K562 (cell line): ENCODE measurements at regions not wholly inside any gene's neighbourhood (a gene's known extent, or its start where the extent isn't known, plus 50 kb on each side); places are given as distances from the start of the nearest gene placed in this dataset.

Experiments used
- ATAC-seq: fragments of 200-7000 bp; cut with Tn5 transposase; 3 replicates; pipeline ENCODE4 v1.9.1; 2020; ENCODE audit warnings: moderate library complexity
- BruUV-seq: library from RNA; stranded (reverse); fragments of 400-500 nt; replicated peaks from 2 replicates; lab custom pipeline; 2021; lab: Mats Ljungman, UMichigan
- CTCF ChIA-PET: fragments of 300-600 bp; formaldehyde crosslinking; extraction: SDS; loops from one replicate; lab custom pipeline; 2021; ENCODE audit warnings: low intra/inter-chr PET ratio; lab: Yijun Ruan, JAX
- POLR2A ChIA-PET: fragments of 300-600, 350-650 bp; sonication (Branson Sonifier 250); formaldehyde crosslinking; extraction: SDS; loops from one replicate; lab custom pipeline; 2021; ENCODE audit warnings: antibody characterized with exemption, inconsistent platforms; lab: Yijun Ruan, JAX
- DNase-seq, 4 experiments: peaks; one replicate each; pipeline versions ENCODE4 v3.0.0 to v3.0.0-alpha.2; 2011 to 2018; ENCODE audit warnings: low spot score in 3 of 4, mixed read lengths in 3 of 4; ENCODE audit errors: extremely low read depth in 1 of 4
- FAIRE-seq: peaks from 2 replicates; lab custom pipeline; 2011; peaks lifted over from hg19 to GRCh38; lab: Jason Lieb, UNC
- H2AFZ ChIP-seq: 2 replicates; pipeline ENCODE4 v1.6.0; 2011; ENCODE audit warnings: low read depth, low read length, control low read depth, inconsistent platforms
- H3K27ac ChIP-seq: fragments of 200-600 bp; 3 replicates; pipeline ENCODE4 v1.8.0; 2011; ENCODE audit warnings: low read depth, mild to moderate bottlenecking, control low read depth, inconsistent platforms, low read length, moderate library complexity, mixed read lengths; ENCODE audit errors: extremely low read depth
- H3K27me3 ChIP-seq, 2 experiments: fragments of 300-600 bp in 1 of 2; 2 replicates in 1 of 2; 3 replicates in 1 of 2; pipeline versions ENCODE4 v1.6.0 to v1.8.0; 2011; ENCODE audit warnings: inconsistent platforms in 2 of 2, low read length in 2 of 2, mild to moderate bottlenecking in 1 of 2, mixed read lengths in 1 of 2, moderate library complexity in 1 of 2; ENCODE audit not compliant: control insufficient read depth in 2 of 2, insufficient read depth in 2 of 2
- H3K36me3 ChIP-seq: fragments of 300-600 bp; 3 replicates; pipeline ENCODE4 v1.8.0; 2011; ENCODE audit warnings: mild to moderate bottlenecking, low read length, inconsistent platforms; ENCODE audit not compliant: control insufficient read depth, insufficient read depth
- H3K4me1 ChIP-seq, 2 experiments: fragments of 200-600 bp in 1 of 2; replicated peaks in 1 of 2; 2 replicates in 1 of 2; 3 replicates in 1 of 2; pipeline versions ENCODE4 v1.5.1 to v1.8.0; 2011; ENCODE audit warnings: inconsistent platforms in 2 of 2, low read length in 2 of 2, mild to moderate bottlenecking in 1 of 2, mixed read lengths in 1 of 2, moderate library complexity in 1 of 2; ENCODE audit not compliant: control insufficient read depth in 2 of 2, insufficient read depth in 2 of 2
- H3K4me2 ChIP-seq: 2 replicates; pipeline ENCODE4 v1.6.1; 2011; ENCODE audit warnings: low read length, control low read depth, inconsistent platforms, mixed read lengths; ENCODE audit not compliant: insufficient read depth
- H3K4me3 ChIP-seq: fragments of 200-600 bp; sonication (generic), shearing (Covaris generic); 2 replicates; pipeline ENCODE4 v1.5.1; 2016; ENCODE audit warnings: control low read depth, inconsistent platforms
- H3K79me2 ChIP-seq: fragments of 200-600 bp; 3 replicates; pipeline ENCODE4 v1.8.0; 2011; ENCODE audit warnings: low read length, inconsistent platforms; ENCODE audit not compliant: control insufficient read depth, insufficient read depth
- H3K9ac ChIP-seq, 2 experiments: 2 replicates each; pipeline versions ENCODE4 v1.6.0 to v1.6.1; 2011; ENCODE audit warnings: low read depth in 2 of 2, low read length in 2 of 2, control low read depth in 1 of 2, inconsistent platforms in 1 of 2, mild to moderate bottlenecking in 1 of 2, mixed read lengths in 1 of 2; ENCODE audit not compliant: insufficient read depth in 1 of 2
- H3K9me1 ChIP-seq: one replicate; pipeline ENCODE4 v1.6.0; 2011; ENCODE audit warnings: inconsistent platforms, mild to moderate bottlenecking, low read length, moderate library complexity; ENCODE audit not compliant: control insufficient read depth, insufficient read depth
- H3K9me3 ChIP-seq: replicated peaks from 2 replicates; pipeline ENCODE4 v1.5.1; 2011; ENCODE audit warnings: low read depth, low read length, inconsistent platforms; ENCODE audit not compliant: control insufficient read depth, insufficient read depth
- H4K20me1 ChIP-seq: replicated peaks from 2 replicates; pipeline ENCODE4 v1.6.1; 2011; ENCODE audit warnings: low read length, inconsistent platforms, mixed read lengths; ENCODE audit not compliant: control insufficient read depth, insufficient read depth
- BDP1 ChIP-seq: IDR thresholded peaks from 3 replicates; pipeline ENCODE4 v1.6.1; 2011; ENCODE audit not compliant: insufficient read length, insufficient read depth
- CC2D1A ChIP-seq: fragments of 450-650 bp; IDR thresholded peaks from 2 replicates; pipeline ENCODE4 v1.6.1; 2017; ENCODE audit warnings: mild to moderate bottlenecking
- CCNT2 ChIP-seq: IDR thresholded peaks from 2 replicates; pipeline ENCODE4 v1.6.1; 2011; ENCODE audit warnings: borderline replicate concordance, low read depth, mild to moderate bottlenecking, moderate library complexity, mixed read lengths, low read length; ENCODE audit not compliant: insufficient read length; ENCODE audit errors: extremely low read depth
- CHAMP1 ChIP-seq: fragments of 450-650 bp; IDR thresholded peaks from 2 replicates; pipeline ENCODE4 v1.6.1; 2016; ENCODE audit warnings: mild to moderate bottlenecking
- DACH1 ChIP-seq: fragments of 450-650 bp; IDR thresholded peaks from 2 replicates; pipeline ENCODE4 v1.6.1; 2018; ENCODE audit not compliant: partially characterized antibody
- ESRRA ChIP-seq: fragments of 450-650 bp; IDR thresholded peaks from 2 replicates; pipeline ENCODE4 v1.6.1; 2014; ENCODE audit warnings: low read depth, mild to moderate bottlenecking, moderate library complexity, borderline replicate concordance
- ETS2 ChIP-seq: IDR thresholded peaks from 2 replicates; pipeline ENCODE4 v1.6.1; 2016; ENCODE audit warnings: borderline replicate concordance, missing genetic modification characterization, mild to moderate bottlenecking, moderate library complexity, missing compliant biosample characterization; ENCODE audit not compliant: poor library complexity, severe bottlenecking
- HNRNPUL1 ChIP-seq: fragments of 200-400 bp; formaldehyde crosslinking; IDR thresholded peaks from 2 replicates; pipeline ENCODE4 v1.6.1; 2017; ENCODE audit warnings: low read length
- LCOR ChIP-seq: sonication (generic); formaldehyde crosslinking; IDR thresholded peaks from 2 replicates; pipeline ENCODE4 v1.8.0; 2022; ENCODE audit warnings: mild to moderate bottlenecking, missing genetic modification reagents
- LEF1 ChIP-seq: fragments of 450-650 bp; IDR thresholded peaks from 2 replicates; pipeline ENCODE4 v1.6.1; 2016; ENCODE audit warnings: mild to moderate bottlenecking
- MED1 ChIP-seq: sonication (generic); formaldehyde crosslinking; IDR thresholded peaks from 2 replicates; pipeline ENCODE4 v1.8.1; 2023; ENCODE audit warnings: missing genetic modification reagents, borderline replicate concordance
- NFRKB ChIP-seq: fragments of 450-650 bp; IDR thresholded peaks from 2 replicates; pipeline ENCODE4 v1.6.1; 2016; ENCODE audit warnings: low read depth
- SETDB1 ChIP-seq: IDR thresholded peaks from one replicate; pipeline ENCODE4 v1.6.1; 2012; ENCODE audit warnings: low read length, control low read depth, inconsistent platforms
- TCF3 ChIP-seq: sonication (generic); formaldehyde crosslinking; IDR thresholded peaks from 2 replicates; pipeline ENCODE4 v1.4.0; 2020; ENCODE audit warnings: mild to moderate bottlenecking, missing genetic modification reagents
- TRIM28 ChIP-seq: fragments of 450-650 bp; IDR thresholded peaks from 2 replicates; pipeline ENCODE4 v1.6.1; 2017
- ZBTB5 ChIP-seq: fragments of 450-650 bp; IDR thresholded peaks from 2 replicates; pipeline ENCODE4 v1.6.1; 2017; ENCODE audit warnings: antibody characterized with exemption
- ZFP91 ChIP-seq: sonication (generic); formaldehyde crosslinking; IDR thresholded peaks from 2 replicates; pipeline ENCODE4 v1.8.0; 2022; ENCODE audit warnings: mild to moderate bottlenecking, missing genetic modification reagents
- ZNF184 ChIP-seq: sonication (generic); formaldehyde crosslinking; IDR thresholded peaks from 2 replicates; pipeline ENCODE4 v1.5.0; 2020; ENCODE audit warnings: missing genetic modification reagents
- ZNF263 ChIP-seq: sonication (generic); formaldehyde crosslinking; IDR thresholded peaks from 2 replicates; pipeline ENCODE4 v1.8.0; 2022; ENCODE audit warnings: mild to moderate bottlenecking, missing genetic modification reagents, borderline replicate concordance
- WGBS: fragments of 100-300 bp; shearing (Covaris generic); methylation state at CpG from one replicate; pipeline ENCODE4 v1.1.6; 2016; ENCODE audit warnings: low coverage, mixed read lengths; ENCODE audit not compliant: insufficient coverage; ENCODE audit errors: missing lambda C conversion rate; 5-methylcytosine and 5-hydroxymethylcytosine counted together
- in situ Hi-C: fragments of 300-500 bp; cut with MboI; formaldehyde crosslinking; loops from 4 replicates; pipeline ENCODE4 v1.15.0; 2018; ENCODE audit warnings: inconsistent platforms, mixed read lengths
- intact Hi-C: fragments of 100-400 bp; cut with micrococcal nuclease; formaldehyde crosslinking; loops from 2 replicates; pipeline ENCODE4 v1.14.2; 2022

GRCh38 chrX:40333344-40333743 lies 235.6 kb upstream of the BCOR start:
- no peaks in the 10 kb centered on the region for H3K9me1 ChIP-seq
- ATAC-seq: no peak
- H3K36me3 ChIP-seq: no peaks in the 10 kb centered on the region
- H3K79me2 ChIP-seq: no peaks in the 10 kb centered on the region
- no peak overlapping the region for H3K27ac ChIP-seq
- H4K20me1 ChIP-seq: no peaks in the 10 kb centered on the region
- no peaks in the 10 kb centered on the region for H3K4me1 ChIP-seq
- peaks cover 0 to 4% of the 10 kb centered on the region in 2 experiments; a peak in 2 of 5 replicates for H3K27me3 ChIP-seq
- POLR2A ChIA-PET: no interaction called here
- no TSS peak for BruUV-seq
- intact Hi-C loops (no loop called here), in situ Hi-C loops (no loop called here)
- FAIRE-seq: no peak
- WGBS: 3% methylated on average over 3 of the region's 3 CpGs
- no peak overlapping the region for H3K4me3 ChIP-seq
- CTCF ChIA-PET: no interaction called here
- H3K9me3 ChIP-seq: no peaks in the 10 kb centered on the region
- H3K9ac ChIP-seq: no peak overlapping the region
- DNase-seq: no peak
- no peak overlapping the region for H2AFZ ChIP-seq
- H3K4me2 ChIP-seq: no peak overlapping the region
- TF ChIP-seq DACH1 (no peak), ESRRA (no peak), CCNT2 (no peak), ZFP91 (CRISPR knock-in tag) (no peak), ETS2 (no peak), NFRKB (no peak), CC2D1A (no peak), TRIM28 (no peak), TCF3 (CRISPR knock-in tag) (no peak), CHAMP1 (no peak), SETDB1 (no peak), ZNF263 (no peak), LEF1 (no peak), MED1 (CRISPR knock-in tag) (no peak), ZBTB5 (no peak), BDP1 (no peak), ZNF184 (CRISPR knock-in tag) (no peak), LCOR (CRISPR knock-in tag) (no peak), HNRNPUL1 (no peak)
